Upper lobe of left lung (tissue), 4 donors: ENCODE measurements at regions not wholly inside any gene's neighbourhood (a gene's known extent, or its start where the extent isn't known, plus 50 kb on each side); places are given as distances from the start of the nearest gene placed in this dataset.

Experiments
- EP300 ChIP-seq, 4 donors: sonication (generic); formaldehyde crosslinking; IDR thresholded peaks; one replicate each; pipeline ENCODE4 v1.5.1; 2017; ENCODE audit warnings: antibody characterized with exemption in 4 of 4, control low read depth in 2 of 4
- POLR2A ChIP-seq, 4 donors: fragments of 450-650 bp; IDR thresholded peaks; one replicate each; pipeline ENCODE4 v1.5.1; 2016 to 2017; ENCODE audit warnings: antibody characterized with exemption in 4 of 4, mild to moderate bottlenecking in 2 of 4
- POLR2AphosphoS5 ChIP-seq, 2 donors: sonication (generic); formaldehyde crosslinking; IDR thresholded peaks; one replicate each; pipeline ENCODE4 v1.5.1; 2017; ENCODE audit warnings: antibody characterized with exemption in 2 of 2
- TF ChIP-seq, protein P1 (sequence below), 6 experiments: fragments of 450-650 bp in 4 of 6; fragments of 200-600 bp in 2 of 6; sonication (generic) in 2 of 6; IDR thresholded peaks; one replicate each; pipeline ENCODE4 v1.5.1; 2016 to 2019; ENCODE audit warnings: antibody characterized with exemption in 6 of 6

- TF ChIP-seq POLR2A (IDR thresholded peaks at IDR 0.05) (no peak), POLR2AphosphoS5 (IDR thresholded peaks at IDR 0.05) (no peak), EP300 (IDR thresholded peaks at IDR 0.05) (no peak)
- TF ChIP-seq, protein P1, sequence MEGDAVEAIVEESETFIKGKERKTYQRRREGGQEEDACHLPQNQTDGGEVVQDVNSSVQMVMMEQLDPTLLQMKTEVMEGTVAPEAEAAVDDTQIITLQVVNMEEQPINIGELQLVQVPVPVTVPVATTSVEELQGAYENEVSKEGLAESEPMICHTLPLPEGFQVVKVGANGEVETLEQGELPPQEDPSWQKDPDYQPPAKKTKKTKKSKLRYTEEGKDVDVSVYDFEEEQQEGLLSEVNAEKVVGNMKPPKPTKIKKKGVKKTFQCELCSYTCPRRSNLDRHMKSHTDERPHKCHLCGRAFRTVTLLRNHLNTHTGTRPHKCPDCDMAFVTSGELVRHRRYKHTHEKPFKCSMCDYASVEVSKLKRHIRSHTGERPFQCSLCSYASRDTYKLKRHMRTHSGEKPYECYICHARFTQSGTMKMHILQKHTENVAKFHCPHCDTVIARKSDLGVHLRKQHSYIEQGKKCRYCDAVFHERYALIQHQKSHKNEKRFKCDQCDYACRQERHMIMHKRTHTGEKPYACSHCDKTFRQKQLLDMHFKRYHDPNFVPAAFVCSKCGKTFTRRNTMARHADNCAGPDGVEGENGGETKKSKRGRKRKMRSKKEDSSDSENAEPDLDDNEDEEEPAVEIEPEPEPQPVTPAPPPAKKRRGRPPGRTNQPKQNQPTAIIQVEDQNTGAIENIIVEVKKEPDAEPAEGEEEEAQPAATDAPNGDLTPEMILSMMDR (IDR thresholded peaks at IDR 0.05): no peak
These were observed 61.3 kb upstream of the MDM1 start for GRCh38 chr12:68393417-68393816.
